HepG2 (cell line): ENCODE measurements at regions not wholly inside any gene's neighbourhood (a gene's known extent, or its start where the extent isn't known, plus 50 kb on each side); places are given as distances from the start of the nearest gene placed in this dataset.

Source experiments
- ATAC-seq: fragments of 200-7000 bp; cut with Tn5 transposase; 3 replicates; pipeline ENCODE4 v1.9.1; 2020; ENCODE audit warnings: mild to moderate bottlenecking, moderate library complexity
- BruUV-seq: library from RNA; stranded (reverse); fragments of 400-500 nt; replicated peaks from 2 replicates; lab custom pipeline; 2021; lab: Mats Ljungman, UMichigan
- CTCF ChIA-PET: fragments of 300-600 bp; formaldehyde crosslinking; extraction: SDS; loops from one replicate; lab custom pipeline; 2021; ENCODE audit warnings: low total read pairs, inconsistent platforms, low intra/inter-chr PET ratio; lab: Yijun Ruan, JAX
- POLR2A ChIA-PET: fragments of 350-600 bp; sonication (Branson Sonifier 250); formaldehyde crosslinking; loops from one replicate; lab custom pipeline; 2020; ENCODE audit warnings: antibody characterized with exemption, inconsistent platforms; lab: Yijun Ruan, JAX
- DNase-seq: peaks from one replicate; pipeline ENCODE4 v3.0.0-alpha.2; 2015; ENCODE audit warnings: low spot score
- FAIRE-seq: peaks from 3 replicates; lab custom pipeline; 2011; peaks lifted over from hg19 to GRCh38; lab: Jason Lieb, UNC
- H2AFZ ChIP-seq: one replicate; pipeline ENCODE4 v1.6.1; 2011; ENCODE audit warnings: low read length, inconsistent platforms
- H3K27ac ChIP-seq: fragments of 300-600 bp; 3 replicates; pipeline ENCODE4 v1.8.0; 2011; ENCODE audit warnings: mixed run types, mild to moderate bottlenecking, mixed read lengths, low read length, inconsistent platforms; ENCODE audit not compliant: insufficient read depth; ENCODE audit errors: extremely low read length
- H3K27me3 ChIP-seq, 2 experiments: fragments of 200-600 bp in 1 of 2; 2 replicates in 1 of 2; 3 replicates in 1 of 2; pipeline versions ENCODE4 v1.6.0 to v1.8.0; 2011; ENCODE audit warnings: low read length in 2 of 2, mild to moderate bottlenecking in 2 of 2, moderate library complexity in 2 of 2, inconsistent platforms in 1 of 2; ENCODE audit not compliant: insufficient read depth in 2 of 2, control insufficient read depth in 1 of 2
- H3K36me3 ChIP-seq, 2 experiments: fragments of 200-600 bp in 1 of 2; replicated peaks in 1 of 2; 2 replicates in 1 of 2; 3 replicates in 1 of 2; pipeline versions ENCODE4 v1.5.1 to v1.8.0; 2011; ENCODE audit warnings: low read length in 2 of 2, inconsistent platforms in 1 of 2; ENCODE audit not compliant: insufficient read depth in 2 of 2, control insufficient read depth in 1 of 2
- H3K4me1 ChIP-seq: 2 replicates; pipeline ENCODE4 v1.5.1; 2012; ENCODE audit warnings: low read length, inconsistent platforms; ENCODE audit not compliant: insufficient read depth
- H3K4me2 ChIP-seq: 2 replicates; pipeline ENCODE4 v1.6.0; 2011; ENCODE audit warnings: low read depth, low read length, inconsistent platforms
- H3K4me3 ChIP-seq, 3 experiments: fragments of 200-600 bp in 1 of 3; sonication (generic), shearing (Covaris generic) in 1 of 3; replicated peaks in 1 of 3; 2 replicates each; pipeline ENCODE4 v1.5.1; 2011 to 2016; ENCODE audit warnings: low read length in 3 of 3, inconsistent platforms in 2 of 3, low read depth in 2 of 3, mild to moderate bottlenecking in 2 of 3, control low read depth in 1 of 3, mixed read lengths in 1 of 3; ENCODE audit not compliant: insufficient read depth in 1 of 3
- H3K79me2 ChIP-seq: one replicate; pipeline ENCODE4 v1.6.1; 2011; ENCODE audit warnings: low read length, inconsistent platforms; ENCODE audit not compliant: insufficient read depth
- H3K9ac ChIP-seq: 2 replicates; pipeline ENCODE4 v1.6.0; 2011; ENCODE audit warnings: mild to moderate bottlenecking, low read depth, low read length, inconsistent platforms; ENCODE audit not compliant: insufficient read depth
- H3K9me3 ChIP-seq: 2 replicates; pipeline ENCODE4 v1.5.1; 2012; ENCODE audit warnings: mild to moderate bottlenecking, low read length
- H4K20me1 ChIP-seq: 2 replicates; pipeline ENCODE4 v1.6.0; 2011; ENCODE audit warnings: inconsistent platforms, mild to moderate bottlenecking, low read length, moderate library complexity; ENCODE audit not compliant: insufficient read depth
- ATF3 ChIP-seq: sonication (generic); formaldehyde crosslinking; IDR thresholded peaks from 2 replicates; pipeline ENCODE4 v1.4.0; 2020; ENCODE audit warnings: missing genetic modification reagents
- CEBPG ChIP-seq: IDR thresholded peaks from 2 replicates; pipeline ENCODE4 v1.6.1; 2016
- HNRNPL ChIP-seq: fragments of 200-400 bp; formaldehyde crosslinking; IDR thresholded peaks from 2 replicates; pipeline ENCODE4 v1.6.1; 2017; ENCODE audit warnings: mild to moderate bottlenecking, low read depth, low read length
- JUNB ChIP-seq: sonication (generic); formaldehyde crosslinking; IDR thresholded peaks from 2 replicates; pipeline ENCODE4 v1.8.0; 2022; ENCODE audit warnings: missing genetic modification reagents, mild to moderate bottlenecking, borderline replicate concordance
- MATR3 ChIP-seq: sonication (generic); formaldehyde crosslinking; IDR thresholded peaks from 2 replicates; pipeline ENCODE4 v1.4.0; 2020; ENCODE audit warnings: missing genetic modification reagents
- PAXIP1 ChIP-seq: sonication (generic); formaldehyde crosslinking; conservative IDR thresholded peaks from 2 replicates; pipeline ENCODE4 v1.4.0; 2020; ENCODE audit warnings: mild to moderate bottlenecking, missing genetic modification reagents, moderate library complexity
- SIN3B ChIP-seq: fragments of 150-350 bp; IDR thresholded peaks from 2 replicates; pipeline ENCODE4 v1.6.1; 2014; ENCODE audit warnings: low read length
- ZBTB8A ChIP-seq: sonication (generic); formaldehyde crosslinking; IDR thresholded peaks from 2 replicates; pipeline ENCODE4 v1.4.0; 2020; ENCODE audit warnings: mild to moderate bottlenecking, low read depth, missing genetic modification reagents, borderline replicate concordance
- ZNF160 ChIP-seq: sonication (generic); formaldehyde crosslinking; IDR thresholded peaks from 2 replicates; pipeline ENCODE4 v1.8.0; 2022; ENCODE audit warnings: mild to moderate bottlenecking, inconsistent platforms, missing genetic modification reagents
- ZNF44 ChIP-seq: sonication (generic); formaldehyde crosslinking; IDR thresholded peaks from 2 replicates; pipeline ENCODE4 v1.5.1; 2020; ENCODE audit warnings: mild to moderate bottlenecking, missing genetic modification reagents
- WGBS: methylation state at CpG from one replicate; pipeline ENCODE4 v1.1.6; 2017; ENCODE audit warnings: low lambda C conversion rate; 5-methylcytosine and 5-hydroxymethylcytosine counted together
- in situ Hi-C: cut with HindIII; loops from 2 replicates; pipeline ENCODE4 v1.10.0; 2017; ENCODE audit warnings: low pct_unique_long_range_greater_than_20kb; ENCODE audit not compliant: extremely low pct_ligation_motif_present
- intact Hi-C: fragments of 100-400 bp; cut with micrococcal nuclease; formaldehyde crosslinking; loops from one replicate; pipeline ENCODE4 v1.10.0; 2022; ENCODE audit not compliant: unreplicated experiment

DNA sequence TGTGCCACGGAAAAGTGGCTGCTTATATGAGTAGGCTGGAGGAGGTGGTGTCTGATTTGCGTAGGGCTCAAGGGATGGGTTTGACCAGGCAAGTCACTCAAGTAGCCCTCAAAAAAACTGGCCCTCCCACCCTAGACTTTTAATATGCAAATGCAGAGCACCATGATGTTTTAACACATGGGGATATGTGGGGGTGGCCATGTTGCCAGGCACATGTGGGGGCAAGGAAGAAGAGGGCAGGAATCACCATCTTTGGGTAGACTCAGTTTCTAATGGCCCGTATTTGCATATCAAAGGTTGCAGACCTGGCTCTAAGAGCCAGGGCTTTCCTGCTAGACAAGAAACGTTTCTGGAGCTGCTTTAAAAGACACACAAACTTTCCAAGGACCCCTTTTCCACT lies 307.2 kb upstream of the NDN start:
- ChIA-PET POLR2A (no interaction called here), CTCF (no interaction called here)
- WGBS = 29% methylated on average over 2 of the region's 4 CpGs
- Histone ChIP-seq H2AFZ (no peak overlapping the region), H3K79me2 (no peaks in the 10 kb centered on the region), H3K4me1 (no peaks in the 10 kb centered on the region), H3K9ac (no peak overlapping the region), H3K9me3 (peaks cover 87% of the 10 kb centered on the region), H3K36me3 (no peaks in the 10 kb centered on the region), H3K4me2 (no peak overlapping the region)
- in situ Hi-C loops = no loop called here
- no TSS peak for BruUV-seq
- FAIRE-seq (no peak), ATAC-seq (no peak)
- no peak for TF ChIP-seq HNRNPL
- TF ChIP-seq PAXIP1 (CRISPR knock-in tag) = no peak
- no peak for TF ChIP-seq CEBPG (CRISPR knock-in tag)
- no peak for TF ChIP-seq ATF3 (CRISPR knock-in tag)
- TF ChIP-seq ZNF160 (CRISPR knock-in tag) = no peak
- no peak for TF ChIP-seq JUNB (CRISPR knock-in tag)
- no peak for TF ChIP-seq ZBTB8A (CRISPR knock-in tag)
- TF ChIP-seq MATR3 = no peak
- no peak for TF ChIP-seq SIN3B
- no peak for TF ChIP-seq ZNF44
- TF ChIP-seq, all 625 proteins: peak for 0
- intact Hi-C loops = no loop called here
- H4K20me1 ChIP-seq = no peaks in the 10 kb centered on the region
- H3K27ac ChIP-seq = no peak overlapping the region
- DNase-seq = no peak
- no peak overlapping the region for H3K4me3 ChIP-seq
- H3K27me3 ChIP-seq = no peaks in the 10 kb centered on the region
